ENCODE measurements at regions not wholly inside any gene's neighbourhood (a gene's known extent, or its start where the extent isn't known, plus 50 kb on each side); places are given as distances from the start of the nearest gene placed in this dataset.

GRCh38 chr10:131644289-131644688 lies 256.5 kb upstream of the PPP2R2D start:
- peaks cover 36% of the 10 kb centered on the region for H3K27me3 ChIP-seq (ENCODE audit: low read length)
- CTCF ChIA-PET, result no interaction called here

GRCh38 chr10:131644864-131645658 lies 255.7 kb upstream of the PPP2R2D start:
- Histone ChIP-seq H3K36me3 (ENCODE audit: low read depth, low read length) (no peaks in the 10 kb centered on the region), H3K79me2 (ENCODE audit: low read length) (no peaks in the 10 kb centered on the region), H3K27ac (ENCODE audit: low read length) (no peak overlapping the region), H4K20me1 (ENCODE audit: low read length) (no peaks in the 10 kb centered on the region), H3F3A (ENCODE audit: low read length, unreplicated experiment) (no peaks in the 10 kb centered on the region), H3K9me3 (ENCODE audit: low read length) (no peaks in the 10 kb centered on the region), H2AFZ (ENCODE audit: low read length) (no peak overlapping the region), H3K27me3 (ENCODE audit: low read length) (peaks cover 36% of the 10 kb centered on the region), H3K9me2 (replicated peaks; ENCODE audit: low read length) (no peaks in the 10 kb centered on the region), H3K9ac (ENCODE audit: low read length) (no peak overlapping the region), H3K4me3 (ENCODE audit: low read length) (no peak overlapping the region), H3K4me1 (ENCODE audit: insufficient read depth, low read length) (no peaks in the 10 kb centered on the region), H3K4me2 (ENCODE audit: low read length) (no peak overlapping the region)
- TF ChIP-seq CTCF (conservative IDR thresholded peaks at IDR 0.05; ENCODE audit: low read depth, low read length) (no peak), EZH2phosphoT487 (IDR thresholded peaks at IDR 0.05; ENCODE audit: borderline replicate concordance, low read length) (no peak), EZH2 (IDR thresholded peaks at IDR 0.05; ENCODE audit: low read length, unreplicated experiment) (no peak)
- POLR2A ChIA-PET (ENCODE audit: unreplicated experiment), result interaction anchor here (0.7 kb wide), 1 partner anchor 326 kb away, joined by 3 read pairs; no protein-coding TSS in a partner anchor
- BruUV-seq (replicated peaks), result no TSS peak
- ATAC-seq, result no peak
- DNase-seq, result no peak
- intact Hi-C loops (cut with micrococcal nuclease), result no loop called here
- CTCF ChIA-PET, result no interaction called here

More at GRCh38 chr10:131644289-131644688, 256.5 kb upstream of the PPP2R2D start:
- ATAC-seq (no peak), DNase-seq (no peak)
- no TSS peak for BruUV-seq (replicated peaks)
- Histone ChIP-seq H4K20me1 (ENCODE audit: low read length) (no peaks in the 10 kb centered on the region), H3K79me2 (ENCODE audit: low read length) (no peaks in the 10 kb centered on the region), H3K9me2 (replicated peaks; ENCODE audit: low read length) (no peaks in the 10 kb centered on the region), H3K4me3 (ENCODE audit: low read length) (no peak overlapping the region), H3F3A (ENCODE audit: low read length, unreplicated experiment) (no peaks in the 10 kb centered on the region), H3K36me3 (ENCODE audit: low read depth, low read length) (no peaks in the 10 kb centered on the region), H3K9me3 (ENCODE audit: low read length) (no peaks in the 10 kb centered on the region), H3K27ac (ENCODE audit: low read length) (no peak overlapping the region), H3K9ac (ENCODE audit: low read length) (no peak overlapping the region), H2AFZ (ENCODE audit: low read length) (no peak overlapping the region), H3K4me2 (ENCODE audit: low read length) (0 out of 2 replicates have a peak overlapping the region, but pooled peaks have one; percentile 7), H3K4me1 (ENCODE audit: insufficient read depth, low read length) (no peaks in the 10 kb centered on the region)
- POLR2A ChIA-PET (ENCODE audit: unreplicated experiment), result interaction anchor here (0.7 kb wide), 1 partner anchor 325 kb away, joined by 3 read pairs; no protein-coding TSS in a partner anchor
- TF ChIP-seq CTCF (conservative IDR thresholded peaks at IDR 0.05; ENCODE audit: low read depth, low read length) (no peak), EZH2phosphoT487 (IDR thresholded peaks at IDR 0.05; ENCODE audit: borderline replicate concordance, low read length) (no peak), EZH2 (IDR thresholded peaks at IDR 0.05; ENCODE audit: low read length, unreplicated experiment) (no peak)
- intact Hi-C loops (cut with micrococcal nuclease), result no loop called here

GRCh38 chr10:131645756-131646155 lies 255.1 kb upstream of the PPP2R2D start:
- ChIA-PET CTCF (no interaction called here), POLR2A (ENCODE audit: unreplicated experiment) (no interaction called here)
- no peaks in the 10 kb centered on the region for H3K9me3 ChIP-seq (ENCODE audit: low read length)
- H3K4me2 ChIP-seq (ENCODE audit: low read length), result no peak overlapping the region
- H4K20me1 ChIP-seq (ENCODE audit: low read length), result no peaks in the 10 kb centered on the region
- TF ChIP-seq EZH2 (IDR thresholded peaks at IDR 0.05; ENCODE audit: low read length, unreplicated experiment) (no peak), CTCF (conservative IDR thresholded peaks at IDR 0.05; ENCODE audit: low read depth, low read length) (no peak), EZH2phosphoT487 (IDR thresholded peaks at IDR 0.05; ENCODE audit: borderline replicate concordance, low read length) (no peak)
- no TSS peak for BruUV-seq (replicated peaks)
- H3K27ac ChIP-seq (ENCODE audit: low read length), result no peak overlapping the region
- H3K36me3 ChIP-seq (ENCODE audit: low read depth, low read length), result no peaks in the 10 kb centered on the region
- H3K27me3 ChIP-seq (ENCODE audit: low read length), result peaks cover 36% of the 10 kb centered on the region
- H3F3A ChIP-seq (ENCODE audit: low read length, unreplicated experiment), result no peaks in the 10 kb centered on the region
- no peak overlapping the region for H3K4me3 ChIP-seq (ENCODE audit: low read length)
- no peaks in the 10 kb centered on the region for H3K79me2 ChIP-seq (ENCODE audit: low read length)
- H2AFZ ChIP-seq (ENCODE audit: low read length), result no peak overlapping the region
- no peak overlapping the region for H3K9ac ChIP-seq (ENCODE audit: low read length)
- H3K9me2 ChIP-seq (replicated peaks; ENCODE audit: low read length), result no peaks in the 10 kb centered on the region
- no peaks in the 10 kb centered on the region for H3K4me1 ChIP-seq (ENCODE audit: insufficient read depth, low read length)
- intact Hi-C loops (cut with micrococcal nuclease), result no loop called here
- ATAC-seq (no peak), DNase-seq (no peak)
